UCSD-AML1 (cell line): ENCODE measurements at regions not wholly inside any gene's neighbourhood (a gene's known extent, or its start where the extent isn't known, plus 50 kb on each side); places are given as distances from the start of the nearest gene placed in this dataset.
"Not testable (repeated sequence)": the region's sequence is repeated elsewhere in the genome, so short reads cannot be mapped to it uniquely, and the experiment has no call there.

Experiments
- DNase-seq: peaks from one replicate; lab custom pipeline; 2025; ENCODE audit not compliant: unreplicated experiment; lab: John Stamatoyannopoulos, UW

GRCh38 chr12:86724716-86725115, 468.5 kb upstream of the MGAT4C start:
- DNase-seq: no peak

GRCh38 chr12:86723326-86723725, 467.1 kb upstream of the MGAT4C start:
- DNase-seq: no peak

- no peak for DNase-seq
Measured at GRCh38 chr12:86721713-86722397, 465.7 kb upstream of the MGAT4C start.

GRCh38 chr12:86719381-86719780, 463.2 kb upstream of the MGAT4C start:
- no peak for DNase-seq

- DNase-seq: no peak
Measured at GRCh38 chr12:86713121-86713520, 456.9 kb upstream of the MGAT4C start.

- no peak for DNase-seq
Measured at GRCh38 chr12:86712425-86712843, 456.2 kb upstream of the MGAT4C start.

GRCh38 chr12:86711731-86712130, 455.5 kb upstream of the MGAT4C start:
- DNase-seq: no peak

- DNase-seq: no peak
Measured at GRCh38 chr12:86710109-86710508, 453.9 kb upstream of the MGAT4C start.

GRCh38 chr12:86709017-86709416, 452.8 kb upstream of the MGAT4C start:
- DNase-seq: not testable (repeated sequence)

GRCh38 chr12:86698641-86698980, 442.4 kb upstream of the MGAT4C start:
- no peak for DNase-seq

- no peak for DNase-seq
Measured at GRCh38 chr12:86697916-86698640, 441.9 kb upstream of the MGAT4C start.

- DNase-seq: no peak
Measured at GRCh38 chr12:86683568-86684304, 427.5 kb upstream of the MGAT4C start.

- no peak for DNase-seq
Measured at GRCh38 chr12:86681060-86681459, 424.9 kb upstream of the MGAT4C start.

GRCh38 chr12:86675197-86675596, 419.0 kb upstream of the MGAT4C start:
- DNase-seq: no peak

GRCh38 chr12:86670986-86671385, 414.8 kb upstream of the MGAT4C start:
- DNase-seq: no peak

GRCh38 chr12:86669010-86669409, 412.8 kb upstream of the MGAT4C start:
- DNase-seq: no peak

- DNase-seq: no peak
Measured at GRCh38 chr12:86666316-86666715, 410.1 kb upstream of the MGAT4C start.

- DNase-seq: no peak
Measured at GRCh38 chr12:86663716-86664115, 407.5 kb upstream of the MGAT4C start.

GRCh38 chr12:86663173-86663572, 407.0 kb upstream of the MGAT4C start:
- DNase-seq: no peak

GRCh38 chr12:86662464-86662863, 406.3 kb upstream of the MGAT4C start:
- DNase-seq: no peak

GRCh38 chr12:86660488-86661147, 404.4 kb upstream of the MGAT4C start:
- DNase-seq: no peak

- DNase-seq: no peak
Measured at GRCh38 chr12:86659985-86660384, 403.8 kb upstream of the MGAT4C start.
